ENCODE measurements at regions not wholly inside any gene's neighbourhood (a gene's known extent, or its start where the extent isn't known, plus 50 kb on each side); places are given as distances from the start of the nearest gene placed in this dataset.

GRCh38 chr7:131076032-131076431, 251.6 kb upstream of the MKLN1 start:
- Histone ChIP-seq H3K36me3 (peaks cover 0 to 7% of the 10 kb centered on the region in 2 donors), H3K4me1 (peaks cover 26 to 51% of the 10 kb centered on the region in 2 donors), H3K27ac (no peak overlapping the region), H3K27me3 (no peaks in the 10 kb centered on the region), H3K4me3 (replicated peaks in 1 of 3) (no peak overlapping the region), H3K9me3 (no peaks in the 10 kb centered on the region)
- WGBS, 2 donors, result 80 to 81% methylated on average over 3 of the region's 3 CpGs
- TF ChIP-seq CTCF (IDR thresholded peaks at IDR 0.05), result no peak
- TF ChIP-seq POLR2A (IDR thresholded peaks at IDR 0.05), result no peak
- intact Hi-C loops (cut with DNase I), result no loop called here
- no peak for DNase-seq

GRCh38 chr7:131076711-131077181, 250.9 kb upstream of the MKLN1 start:
- 52 to 68% methylated on average over 4 of the region's 4 CpGs for WGBS, 2 donors
- Histone ChIP-seq H3K36me3 (peaks cover 0 to 7% of the 10 kb centered on the region in 2 donors), H3K27ac (peak overlapping the region in 1 of 3 donors; percentile 13), H3K27me3 (no peaks in the 10 kb centered on the region), H3K9me3 (no peaks in the 10 kb centered on the region), H3K4me1 (peaks cover 26 to 55% of the 10 kb centered on the region in 2 donors), H3K4me3 (replicated peaks in 1 of 3) (no peak overlapping the region)
- no peak for TF ChIP-seq POLR2A (IDR thresholded peaks at IDR 0.05)
- TF ChIP-seq CTCF (IDR thresholded peaks at IDR 0.05), result no peak
- no peak for DNase-seq
- intact Hi-C loops (cut with DNase I), result no loop called here

- 72% methylated on average over 4 of the region's 4 CpGs for WGBS, 2 donors
- H3K36me3 ChIP-seq, result peaks cover 0 to 7% of the 10 kb centered on the region in 2 donors
- H3K27ac ChIP-seq, result no peak overlapping the region
- TF ChIP-seq POLR2A (IDR thresholded peaks at IDR 0.05), result no peak
- TF ChIP-seq CTCF (IDR thresholded peaks at IDR 0.05), result no peak
- no peaks in the 10 kb centered on the region for H3K9me3 ChIP-seq
- H3K27me3 ChIP-seq, result no peaks in the 10 kb centered on the region
- no peak for DNase-seq
- H3K4me3 ChIP-seq (replicated peaks in 1 of 3), result no peak overlapping the region
- peaks cover 21 to 54% of the 10 kb centered on the region in 2 donors for H3K4me1 ChIP-seq
- intact Hi-C loops (cut with DNase I), result no loop called here
Measured at GRCh38 chr7:131077735-131078134, 249.9 kb upstream of the MKLN1 start.

- no peak overlapping the region for H3K27ac ChIP-seq
- 80 to 91% methylated on average over 5 of the region's 5 CpGs for WGBS, 2 donors
Measured at GRCh38 chr7:131080754-131081153, 246.9 kb upstream of the MKLN1 start.

GRCh38 chr7:131081308-131081707, 246.4 kb upstream of the MKLN1 start:
- Histone ChIP-seq H3K4me1 (peaks cover 18 to 34% of the 10 kb centered on the region in 2 donors), H3K4me3 (replicated peaks in 1 of 3) (no peak overlapping the region), H3K27me3 (no peaks in the 10 kb centered on the region), H3K27ac (no peak overlapping the region), H3K36me3 (peaks cover 0 to 7% of the 10 kb centered on the region in 2 donors), H3K9me3 (no peaks in the 10 kb centered on the region)
- no peak for DNase-seq
- intact Hi-C loops (cut with DNase I), result no loop called here
- WGBS, 2 donors, result 96 to 100% methylated on average over 1 of the region's 1 CpG
- TF ChIP-seq CTCF (IDR thresholded peaks at IDR 0.05), result no peak
- no peak for TF ChIP-seq POLR2A (IDR thresholded peaks at IDR 0.05)

More at GRCh38 chr7:131080754-131081153, 246.9 kb upstream of the MKLN1 start:
- DNase-seq, result no peak
- peaks cover 0 to 7% of the 10 kb centered on the region in 2 donors for H3K36me3 ChIP-seq
- H3K9me3 ChIP-seq, result no peaks in the 10 kb centered on the region
- no peak overlapping the region for H3K4me3 ChIP-seq (replicated peaks in 1 of 3)
- peaks cover 20 to 39% of the 10 kb centered on the region in 2 donors for H3K4me1 ChIP-seq
- H3K27me3 ChIP-seq, result no peaks in the 10 kb centered on the region
- intact Hi-C loops (cut with DNase I), result no loop called here
- TF ChIP-seq POLR2A (IDR thresholded peaks at IDR 0.05) (no peak), CTCF (IDR thresholded peaks at IDR 0.05) (no peak)
